ENCODE measurements at regions not wholly inside any gene's neighbourhood (a gene's known extent, or its start where the extent isn't known, plus 50 kb on each side); places are given as distances from the start of the nearest gene placed in this dataset.
"Not testable (repeated sequence)": the region's sequence is repeated elsewhere in the genome, so short reads cannot be mapped to it uniquely, and the experiment has no call there.

DNA sequence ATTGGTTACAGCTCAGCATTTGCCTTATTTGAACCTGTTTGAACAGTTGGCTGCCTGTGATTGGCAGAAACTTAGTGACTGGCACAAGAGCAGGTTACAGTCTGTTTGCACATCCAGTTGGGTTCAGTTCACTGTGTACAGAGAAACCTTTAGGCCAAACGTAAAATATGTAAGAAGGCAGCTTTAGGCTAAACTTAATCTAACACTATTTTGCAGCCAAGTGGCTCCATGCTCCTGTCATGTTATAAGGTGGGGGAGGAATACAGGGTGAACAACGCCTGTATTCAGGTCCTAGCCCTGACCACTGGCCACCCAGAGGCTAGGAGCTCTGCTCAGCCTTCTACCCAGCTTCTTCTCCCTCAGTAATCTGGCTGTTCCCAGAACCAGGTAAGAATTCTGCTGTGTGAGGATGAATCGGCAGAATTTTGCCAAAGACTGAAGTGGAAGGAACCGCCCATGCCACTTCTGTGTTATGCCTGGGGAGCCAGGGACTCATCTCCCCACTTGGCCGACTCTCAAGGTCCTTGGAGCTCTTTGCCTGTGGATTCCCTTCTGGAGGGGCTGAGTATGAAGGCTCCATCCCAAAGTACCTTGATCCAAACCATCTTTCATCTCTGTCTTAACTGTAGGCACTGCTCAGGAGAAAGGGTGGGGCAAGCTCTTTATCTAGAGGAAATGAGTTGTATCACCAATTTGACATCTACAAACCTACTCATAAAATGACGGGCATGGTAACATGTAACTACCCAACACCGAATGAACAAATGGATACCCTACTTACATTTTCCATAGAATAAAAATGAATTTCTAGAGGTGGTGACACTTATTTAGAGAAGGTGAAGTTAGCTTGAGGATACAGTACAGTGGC is 164.4 kb upstream of the NAMPT start:
- DNase-seq (ENCODE audit: low read depth) = no peak
- no peak overlapping the region for H3K4me3 ChIP-seq (ENCODE audit: low read depth, low read length)
- TF ChIP-seq, protein P1, sequence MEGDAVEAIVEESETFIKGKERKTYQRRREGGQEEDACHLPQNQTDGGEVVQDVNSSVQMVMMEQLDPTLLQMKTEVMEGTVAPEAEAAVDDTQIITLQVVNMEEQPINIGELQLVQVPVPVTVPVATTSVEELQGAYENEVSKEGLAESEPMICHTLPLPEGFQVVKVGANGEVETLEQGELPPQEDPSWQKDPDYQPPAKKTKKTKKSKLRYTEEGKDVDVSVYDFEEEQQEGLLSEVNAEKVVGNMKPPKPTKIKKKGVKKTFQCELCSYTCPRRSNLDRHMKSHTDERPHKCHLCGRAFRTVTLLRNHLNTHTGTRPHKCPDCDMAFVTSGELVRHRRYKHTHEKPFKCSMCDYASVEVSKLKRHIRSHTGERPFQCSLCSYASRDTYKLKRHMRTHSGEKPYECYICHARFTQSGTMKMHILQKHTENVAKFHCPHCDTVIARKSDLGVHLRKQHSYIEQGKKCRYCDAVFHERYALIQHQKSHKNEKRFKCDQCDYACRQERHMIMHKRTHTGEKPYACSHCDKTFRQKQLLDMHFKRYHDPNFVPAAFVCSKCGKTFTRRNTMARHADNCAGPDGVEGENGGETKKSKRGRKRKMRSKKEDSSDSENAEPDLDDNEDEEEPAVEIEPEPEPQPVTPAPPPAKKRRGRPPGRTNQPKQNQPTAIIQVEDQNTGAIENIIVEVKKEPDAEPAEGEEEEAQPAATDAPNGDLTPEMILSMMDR (IDR thresholded peaks at IDR 0.05; ENCODE audit: insufficient read depth, low read depth, low read length, missing control alignments) = no peak

DNA sequence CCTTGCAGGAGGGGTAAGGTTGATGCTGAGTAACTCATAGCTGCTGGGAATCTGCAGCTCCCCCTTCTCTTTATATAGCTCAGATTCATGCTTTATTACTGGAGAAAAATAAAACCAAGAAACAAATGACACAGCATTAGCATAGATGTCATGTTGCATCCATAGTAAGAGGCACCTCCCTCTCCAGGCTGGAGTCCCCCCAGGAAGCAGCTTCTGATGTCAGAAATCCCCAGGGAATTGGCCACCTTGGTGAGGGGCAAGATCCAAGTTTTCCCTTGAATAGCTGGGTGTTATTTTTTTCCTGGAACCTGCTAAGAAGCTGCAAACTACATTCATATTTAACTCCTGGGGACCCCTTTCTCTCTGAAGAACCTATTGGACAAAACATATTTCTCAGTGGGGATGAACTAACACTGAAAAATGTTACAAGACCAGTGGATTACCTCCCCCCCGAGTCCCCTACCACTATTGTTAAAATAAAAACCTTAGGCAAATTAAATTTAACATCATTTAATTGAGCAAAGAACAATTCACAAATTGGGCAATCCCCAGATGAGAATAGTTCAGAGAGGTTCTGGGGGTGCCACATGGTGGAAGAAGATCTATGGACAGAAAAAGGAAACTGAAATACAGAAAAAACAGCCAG is 163.7 kb upstream of the NAMPT start:
- DNase-seq (ENCODE audit: low read depth) = no peak
- TF ChIP-seq, protein P1 (IDR thresholded peaks at IDR 0.05; ENCODE audit: insufficient read depth, low read depth, low read length, missing control alignments) = no peak
- no peak overlapping the region for H3K4me3 ChIP-seq (ENCODE audit: low read depth, low read length)

DNA sequence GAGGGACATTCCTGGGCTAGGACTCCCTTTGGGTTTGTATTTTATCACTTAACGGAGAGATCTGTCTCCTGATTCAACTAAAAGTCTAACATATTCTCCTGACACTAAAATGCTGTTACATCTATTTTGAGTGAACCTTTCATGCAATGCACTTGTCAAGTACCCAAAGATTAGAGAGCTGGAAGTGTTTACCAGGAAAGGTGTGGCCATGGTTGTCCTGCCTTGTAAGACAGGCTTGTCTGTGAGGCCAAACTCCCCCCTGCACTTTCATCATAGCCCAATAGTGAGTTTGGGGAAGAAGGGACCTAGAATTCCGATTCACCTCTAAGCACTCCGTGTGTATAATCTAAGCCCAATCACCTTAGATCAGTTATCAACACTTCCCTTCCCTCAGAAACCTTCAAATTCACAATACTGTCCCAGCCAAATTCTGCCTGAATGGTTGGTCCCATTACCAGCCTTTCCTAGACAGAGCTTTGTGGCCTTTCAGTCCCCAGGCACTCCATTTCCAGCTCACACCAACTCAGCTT is 162.6 kb upstream of the NAMPT start:
- TF ChIP-seq, protein P1 (IDR thresholded peaks at IDR 0.05; ENCODE audit: insufficient read depth, low read depth, low read length, missing control alignments) = no peak
- H3K4me3 ChIP-seq (ENCODE audit: low read depth, low read length) = no peak overlapping the region

DNA sequence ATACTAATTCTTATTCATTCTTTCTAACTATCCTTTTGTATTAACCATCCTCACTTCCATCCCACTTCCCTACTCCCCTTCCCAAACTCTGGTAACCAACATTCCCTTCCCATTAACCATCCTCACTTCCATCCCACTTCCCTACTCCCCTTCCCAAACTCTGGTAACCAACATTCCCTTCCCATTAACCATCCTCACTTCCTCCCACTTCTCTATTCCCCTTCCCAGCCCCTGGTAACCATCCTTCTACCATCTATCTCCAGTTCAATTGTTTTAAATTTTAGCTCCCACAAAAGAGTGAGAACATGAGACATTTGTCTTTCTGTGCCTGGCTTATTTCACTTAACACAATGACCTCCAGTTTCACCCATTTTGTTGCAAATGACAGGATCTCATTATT is 160.6 kb upstream of the NAMPT start:
- H3K4me3 ChIP-seq (ENCODE audit: low read depth, low read length); DNase-seq (ENCODE audit: low read depth): not testable (repeated sequence)

More for the DNA sequence above, 162.6 kb upstream of the NAMPT start:
- no peak for DNase-seq (ENCODE audit: low read depth)

DNA sequence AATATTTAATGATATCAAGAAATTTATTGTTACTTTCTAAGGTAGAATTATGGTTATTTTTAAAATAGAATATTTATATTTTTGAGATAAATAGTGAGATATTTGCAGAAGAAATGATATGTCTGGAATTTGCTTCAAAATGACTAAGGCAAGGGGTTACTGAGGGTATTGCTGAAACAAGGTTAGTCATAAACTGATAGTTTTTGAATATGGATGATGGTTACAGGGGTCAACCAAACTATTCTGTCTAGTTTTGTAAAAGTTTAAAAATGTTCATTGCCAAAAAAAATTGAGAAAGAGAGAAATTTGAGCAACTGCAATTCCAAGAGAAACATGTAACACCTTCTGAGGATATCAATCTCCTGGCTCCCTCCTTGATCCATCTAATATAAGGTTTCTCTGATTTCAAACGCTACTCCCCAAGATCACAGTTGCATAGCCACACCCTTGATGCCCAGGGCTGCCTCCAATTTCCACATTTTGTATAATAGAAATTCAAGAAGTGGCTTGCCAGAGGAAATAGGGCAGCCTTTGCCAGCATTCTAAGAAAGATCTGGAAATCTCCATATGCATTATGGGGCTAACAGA is 159.4 kb upstream of the NAMPT start:
- no peak for DNase-seq (ENCODE audit: low read depth)
- no peak overlapping the region for H3K4me3 ChIP-seq (ENCODE audit: low read depth, low read length)
- TF ChIP-seq, protein P1 (IDR thresholded peaks at IDR 0.05; ENCODE audit: insufficient read depth, low read depth, low read length, missing control alignments) = no peak

DNA sequence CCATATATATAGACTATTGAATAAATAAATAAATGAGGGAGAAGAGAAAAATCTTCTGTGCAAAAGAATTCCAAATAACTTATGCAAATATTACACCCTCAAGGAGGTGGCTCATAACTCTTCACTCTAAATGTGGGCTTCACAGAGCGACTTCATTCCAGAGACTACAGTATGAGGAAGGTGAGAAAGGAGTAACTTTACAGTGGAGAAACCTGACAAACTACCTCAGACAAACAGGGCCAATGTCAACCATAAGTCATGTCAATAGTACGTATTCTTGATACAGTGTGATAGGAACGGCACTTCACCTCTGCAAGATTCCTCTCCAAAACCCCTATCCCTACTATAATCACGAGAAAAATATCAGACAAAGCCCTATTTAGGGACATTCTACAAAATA is 158.4 kb upstream of the NAMPT start:
- TF ChIP-seq, protein P1 (IDR thresholded peaks at IDR 0.05; ENCODE audit: insufficient read depth, low read depth, low read length, missing control alignments) = no peak
- no peak overlapping the region for H3K4me3 ChIP-seq (ENCODE audit: low read depth, low read length)
- DNase-seq (ENCODE audit: low read depth) = no peak

DNA sequence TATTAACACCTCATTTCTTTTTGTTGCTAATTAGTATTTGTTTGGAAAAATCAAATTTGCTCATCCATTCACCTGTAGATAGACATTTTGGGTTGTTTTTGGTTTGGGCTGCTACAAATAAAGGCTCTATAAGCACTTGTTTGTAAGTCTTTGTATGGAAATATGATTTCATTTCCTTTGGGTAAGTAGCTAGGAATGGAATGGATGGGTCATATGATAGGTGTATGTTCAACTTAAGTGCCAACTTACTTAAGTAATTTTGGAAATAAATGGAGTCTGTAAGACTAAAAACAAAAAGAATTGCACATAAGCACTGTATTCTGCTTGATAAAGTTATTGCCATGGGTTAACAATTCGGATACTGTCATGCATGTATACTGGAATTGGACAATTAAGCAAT is 157.7 kb upstream of the NAMPT start:
- TF ChIP-seq, protein P1 (IDR thresholded peaks at IDR 0.05; ENCODE audit: insufficient read depth, low read depth, low read length, missing control alignments) = no peak
- no peak overlapping the region for H3K4me3 ChIP-seq (ENCODE audit: low read depth, low read length)
- DNase-seq (ENCODE audit: low read depth) = no peak

DNA sequence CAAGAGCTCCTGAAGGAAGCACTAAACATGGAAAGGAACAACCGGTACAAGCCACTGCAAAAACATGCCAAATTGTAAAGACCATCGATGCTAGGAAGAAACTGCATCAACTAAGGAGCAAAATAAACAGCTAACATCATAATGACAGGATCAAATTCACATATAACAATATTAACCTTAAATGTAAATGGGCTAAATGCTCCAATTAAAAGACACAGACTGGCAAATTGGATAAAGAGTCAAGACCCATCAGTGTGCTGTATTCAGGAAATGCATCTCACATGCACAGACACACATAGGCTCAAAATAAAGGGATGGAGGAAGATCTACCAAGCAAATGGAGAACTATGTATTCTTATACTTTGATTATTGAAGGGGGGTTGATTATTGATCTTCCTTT is 156.6 kb upstream of the NAMPT start:
- not testable (repeated sequence) for H3K4me3 ChIP-seq (ENCODE audit: low read depth, low read length); DNase-seq (ENCODE audit: low read depth)

DNA sequence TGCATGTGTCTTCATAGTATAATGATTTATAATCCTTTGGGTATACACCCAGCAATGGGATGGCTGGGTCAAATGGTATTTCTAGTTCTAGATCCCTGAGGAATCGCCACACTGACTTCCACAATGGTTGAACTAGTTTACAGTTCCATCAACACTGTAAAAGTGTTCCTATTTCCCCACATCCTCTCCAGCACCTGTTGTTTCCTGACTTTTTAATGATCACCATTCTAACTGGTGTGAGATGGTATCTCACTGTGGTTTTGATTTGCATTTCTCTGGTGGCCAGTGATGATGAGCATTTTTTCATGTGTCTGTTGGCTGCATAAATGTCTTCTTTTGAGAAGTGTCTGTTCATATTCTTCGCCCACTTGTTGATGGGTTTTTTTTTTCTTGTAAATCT is 152.2 kb upstream of the NAMPT start:
- not testable (repeated sequence) for DNase-seq (ENCODE audit: low read depth); H3K4me3 ChIP-seq (ENCODE audit: low read depth, low read length)

Data from GM12865 (cell line).